PFSK-1 (cell line): ENCODE measurements at regions not wholly inside any gene's neighbourhood (a gene's known extent, or its start where the extent isn't known, plus 50 kb on each side); places are given as distances from the start of the nearest gene placed in this dataset.

Experiments used
- FOXP2 ChIP-seq: optimal IDR thresholded peaks from 2 replicates; pipeline ENCODE3; 2011; ENCODE audit warnings: borderline replicate concordance, control low read depth, inconsistent platforms; ENCODE audit not compliant: insufficient read depth; ENCODE audit errors: extremely low read length, extremely low read depth
- POLR2AphosphoS5 ChIP-seq: IDR thresholded peaks from 2 replicates; pipeline ENCODE4 v1.6.1; 2012; ENCODE audit warnings: low read depth, mild to moderate bottlenecking, control low read depth, low read length, moderate library complexity
- TAF1 ChIP-seq: IDR thresholded peaks from 2 replicates; pipeline ENCODE4 v1.6.1; 2012; ENCODE audit warnings: low read length, control low read depth, borderline replicate concordance; ENCODE audit not compliant: insufficient read depth
- TF ChIP-seq, protein P1 (sequence below), 2 experiments: IDR thresholded peaks; 2 replicates each; pipeline versions ENCODE4 v1.6.1 to v1.8.0; 2011 to 2012; ENCODE audit warnings: low read depth in 2 of 2, low read length in 2 of 2, control low read depth in 1 of 2, inconsistent platforms in 1 of 2, mild to moderate bottlenecking in 1 of 2, moderate library complexity in 1 of 2; ENCODE audit not compliant: insufficient read depth in 1 of 2

GRCh38 chr5:30594331-30594730 lies 599.2 kb upstream of the CDH6 start:
- TF ChIP-seq POLR2AphosphoS5: no peak
- no peak for TF ChIP-seq TAF1
- TF ChIP-seq, protein P1, sequence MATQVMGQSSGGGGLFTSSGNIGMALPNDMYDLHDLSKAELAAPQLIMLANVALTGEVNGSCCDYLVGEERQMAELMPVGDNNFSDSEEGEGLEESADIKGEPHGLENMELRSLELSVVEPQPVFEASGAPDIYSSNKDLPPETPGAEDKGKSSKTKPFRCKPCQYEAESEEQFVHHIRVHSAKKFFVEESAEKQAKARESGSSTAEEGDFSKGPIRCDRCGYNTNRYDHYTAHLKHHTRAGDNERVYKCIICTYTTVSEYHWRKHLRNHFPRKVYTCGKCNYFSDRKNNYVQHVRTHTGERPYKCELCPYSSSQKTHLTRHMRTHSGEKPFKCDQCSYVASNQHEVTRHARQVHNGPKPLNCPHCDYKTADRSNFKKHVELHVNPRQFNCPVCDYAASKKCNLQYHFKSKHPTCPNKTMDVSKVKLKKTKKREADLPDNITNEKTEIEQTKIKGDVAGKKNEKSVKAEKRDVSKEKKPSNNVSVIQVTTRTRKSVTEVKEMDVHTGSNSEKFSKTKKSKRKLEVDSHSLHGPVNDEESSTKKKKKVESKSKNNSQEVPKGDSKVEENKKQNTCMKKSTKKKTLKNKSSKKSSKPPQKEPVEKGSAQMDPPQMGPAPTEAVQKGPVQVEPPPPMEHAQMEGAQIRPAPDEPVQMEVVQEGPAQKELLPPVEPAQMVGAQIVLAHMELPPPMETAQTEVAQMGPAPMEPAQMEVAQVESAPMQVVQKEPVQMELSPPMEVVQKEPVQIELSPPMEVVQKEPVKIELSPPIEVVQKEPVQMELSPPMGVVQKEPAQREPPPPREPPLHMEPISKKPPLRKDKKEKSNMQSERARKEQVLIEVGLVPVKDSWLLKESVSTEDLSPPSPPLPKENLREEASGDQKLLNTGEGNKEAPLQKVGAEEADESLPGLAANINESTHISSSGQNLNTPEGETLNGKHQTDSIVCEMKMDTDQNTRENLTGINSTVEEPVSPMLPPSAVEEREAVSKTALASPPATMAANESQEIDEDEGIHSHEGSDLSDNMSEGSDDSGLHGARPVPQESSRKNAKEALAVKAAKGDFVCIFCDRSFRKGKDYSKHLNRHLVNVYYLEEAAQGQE (IDR thresholded peaks at IDR 0.05; ENCODE audit: insufficient read depth in 1 of 2, low read depth in 2 of 2, low read length in 2 of 2): no peak
- TF ChIP-seq FOXP2: no peak
